H1 (cell line): ENCODE measurements at regions not wholly inside any gene's neighbourhood (a gene's known extent, or its start where the extent isn't known, plus 50 kb on each side); places are given as distances from the start of the nearest gene placed in this dataset.

Source experiments
- BCL11A ChIP-seq, 2 experiments: IDR thresholded peaks; one replicate each; pipeline ENCODE4 v1.6.1; 2011; ENCODE audit warnings: low read depth in 2 of 2, low read length in 2 of 2, mild to moderate bottlenecking in 2 of 2
- RFX5 ChIP-seq: IDR thresholded peaks from 2 replicates; pipeline ENCODE4 v1.6.1; 2011; ENCODE audit warnings: low read depth, low read length, improper control_type of control experiment, borderline replicate concordance
- SUZ12 ChIP-seq: fragments of 200-600 bp; sonication (generic); IDR thresholded peaks from 2 replicates; pipeline ENCODE4 v1.6.1; 2012; ENCODE audit warnings: mild to moderate bottlenecking, inconsistent platforms, low read length, moderate library complexity, mixed read lengths
- TEAD4 ChIP-seq: IDR thresholded peaks from 2 replicates; pipeline ENCODE4 v1.6.1; 2012; ENCODE audit warnings: low read depth, low read length, inconsistent platforms, mixed read lengths
- TF ChIP-seq, protein P1 (sequence below): fragments of 300-600 bp; sonication (generic); IDR thresholded peaks from 2 replicates; pipeline ENCODE4 v1.7.1; 2012; ENCODE audit warnings: low read length, moderate library complexity, mild to moderate bottlenecking, inconsistent platforms; ENCODE audit not compliant: insufficient replicate concordance
- TF ChIP-seq, protein P2 (sequence below): IDR thresholded peaks from 2 replicates; pipeline ENCODE4 v1.6.1; 2012; ENCODE audit warnings: inconsistent platforms

DNA sequence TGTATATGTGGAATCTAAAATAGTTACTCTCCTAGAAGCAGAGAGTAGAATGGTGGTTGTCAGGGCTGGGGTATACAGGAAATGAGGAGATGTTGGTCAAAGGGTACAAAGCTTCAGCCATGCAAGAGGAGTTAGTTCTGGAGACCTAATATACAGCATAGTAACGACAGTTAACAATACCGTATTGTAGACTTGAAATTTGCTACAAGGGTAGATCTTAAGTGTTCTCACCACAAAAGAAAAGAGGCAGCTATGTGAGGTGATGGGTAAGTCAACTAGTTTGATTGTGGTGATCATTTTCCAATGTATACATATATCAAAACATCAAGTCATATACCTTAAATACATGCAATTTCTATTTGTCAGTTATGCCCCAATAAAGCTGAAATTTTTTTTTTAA lies 98.2 kb upstream of the CYP1B1 start (continued):
- TF ChIP-seq, protein P1, sequence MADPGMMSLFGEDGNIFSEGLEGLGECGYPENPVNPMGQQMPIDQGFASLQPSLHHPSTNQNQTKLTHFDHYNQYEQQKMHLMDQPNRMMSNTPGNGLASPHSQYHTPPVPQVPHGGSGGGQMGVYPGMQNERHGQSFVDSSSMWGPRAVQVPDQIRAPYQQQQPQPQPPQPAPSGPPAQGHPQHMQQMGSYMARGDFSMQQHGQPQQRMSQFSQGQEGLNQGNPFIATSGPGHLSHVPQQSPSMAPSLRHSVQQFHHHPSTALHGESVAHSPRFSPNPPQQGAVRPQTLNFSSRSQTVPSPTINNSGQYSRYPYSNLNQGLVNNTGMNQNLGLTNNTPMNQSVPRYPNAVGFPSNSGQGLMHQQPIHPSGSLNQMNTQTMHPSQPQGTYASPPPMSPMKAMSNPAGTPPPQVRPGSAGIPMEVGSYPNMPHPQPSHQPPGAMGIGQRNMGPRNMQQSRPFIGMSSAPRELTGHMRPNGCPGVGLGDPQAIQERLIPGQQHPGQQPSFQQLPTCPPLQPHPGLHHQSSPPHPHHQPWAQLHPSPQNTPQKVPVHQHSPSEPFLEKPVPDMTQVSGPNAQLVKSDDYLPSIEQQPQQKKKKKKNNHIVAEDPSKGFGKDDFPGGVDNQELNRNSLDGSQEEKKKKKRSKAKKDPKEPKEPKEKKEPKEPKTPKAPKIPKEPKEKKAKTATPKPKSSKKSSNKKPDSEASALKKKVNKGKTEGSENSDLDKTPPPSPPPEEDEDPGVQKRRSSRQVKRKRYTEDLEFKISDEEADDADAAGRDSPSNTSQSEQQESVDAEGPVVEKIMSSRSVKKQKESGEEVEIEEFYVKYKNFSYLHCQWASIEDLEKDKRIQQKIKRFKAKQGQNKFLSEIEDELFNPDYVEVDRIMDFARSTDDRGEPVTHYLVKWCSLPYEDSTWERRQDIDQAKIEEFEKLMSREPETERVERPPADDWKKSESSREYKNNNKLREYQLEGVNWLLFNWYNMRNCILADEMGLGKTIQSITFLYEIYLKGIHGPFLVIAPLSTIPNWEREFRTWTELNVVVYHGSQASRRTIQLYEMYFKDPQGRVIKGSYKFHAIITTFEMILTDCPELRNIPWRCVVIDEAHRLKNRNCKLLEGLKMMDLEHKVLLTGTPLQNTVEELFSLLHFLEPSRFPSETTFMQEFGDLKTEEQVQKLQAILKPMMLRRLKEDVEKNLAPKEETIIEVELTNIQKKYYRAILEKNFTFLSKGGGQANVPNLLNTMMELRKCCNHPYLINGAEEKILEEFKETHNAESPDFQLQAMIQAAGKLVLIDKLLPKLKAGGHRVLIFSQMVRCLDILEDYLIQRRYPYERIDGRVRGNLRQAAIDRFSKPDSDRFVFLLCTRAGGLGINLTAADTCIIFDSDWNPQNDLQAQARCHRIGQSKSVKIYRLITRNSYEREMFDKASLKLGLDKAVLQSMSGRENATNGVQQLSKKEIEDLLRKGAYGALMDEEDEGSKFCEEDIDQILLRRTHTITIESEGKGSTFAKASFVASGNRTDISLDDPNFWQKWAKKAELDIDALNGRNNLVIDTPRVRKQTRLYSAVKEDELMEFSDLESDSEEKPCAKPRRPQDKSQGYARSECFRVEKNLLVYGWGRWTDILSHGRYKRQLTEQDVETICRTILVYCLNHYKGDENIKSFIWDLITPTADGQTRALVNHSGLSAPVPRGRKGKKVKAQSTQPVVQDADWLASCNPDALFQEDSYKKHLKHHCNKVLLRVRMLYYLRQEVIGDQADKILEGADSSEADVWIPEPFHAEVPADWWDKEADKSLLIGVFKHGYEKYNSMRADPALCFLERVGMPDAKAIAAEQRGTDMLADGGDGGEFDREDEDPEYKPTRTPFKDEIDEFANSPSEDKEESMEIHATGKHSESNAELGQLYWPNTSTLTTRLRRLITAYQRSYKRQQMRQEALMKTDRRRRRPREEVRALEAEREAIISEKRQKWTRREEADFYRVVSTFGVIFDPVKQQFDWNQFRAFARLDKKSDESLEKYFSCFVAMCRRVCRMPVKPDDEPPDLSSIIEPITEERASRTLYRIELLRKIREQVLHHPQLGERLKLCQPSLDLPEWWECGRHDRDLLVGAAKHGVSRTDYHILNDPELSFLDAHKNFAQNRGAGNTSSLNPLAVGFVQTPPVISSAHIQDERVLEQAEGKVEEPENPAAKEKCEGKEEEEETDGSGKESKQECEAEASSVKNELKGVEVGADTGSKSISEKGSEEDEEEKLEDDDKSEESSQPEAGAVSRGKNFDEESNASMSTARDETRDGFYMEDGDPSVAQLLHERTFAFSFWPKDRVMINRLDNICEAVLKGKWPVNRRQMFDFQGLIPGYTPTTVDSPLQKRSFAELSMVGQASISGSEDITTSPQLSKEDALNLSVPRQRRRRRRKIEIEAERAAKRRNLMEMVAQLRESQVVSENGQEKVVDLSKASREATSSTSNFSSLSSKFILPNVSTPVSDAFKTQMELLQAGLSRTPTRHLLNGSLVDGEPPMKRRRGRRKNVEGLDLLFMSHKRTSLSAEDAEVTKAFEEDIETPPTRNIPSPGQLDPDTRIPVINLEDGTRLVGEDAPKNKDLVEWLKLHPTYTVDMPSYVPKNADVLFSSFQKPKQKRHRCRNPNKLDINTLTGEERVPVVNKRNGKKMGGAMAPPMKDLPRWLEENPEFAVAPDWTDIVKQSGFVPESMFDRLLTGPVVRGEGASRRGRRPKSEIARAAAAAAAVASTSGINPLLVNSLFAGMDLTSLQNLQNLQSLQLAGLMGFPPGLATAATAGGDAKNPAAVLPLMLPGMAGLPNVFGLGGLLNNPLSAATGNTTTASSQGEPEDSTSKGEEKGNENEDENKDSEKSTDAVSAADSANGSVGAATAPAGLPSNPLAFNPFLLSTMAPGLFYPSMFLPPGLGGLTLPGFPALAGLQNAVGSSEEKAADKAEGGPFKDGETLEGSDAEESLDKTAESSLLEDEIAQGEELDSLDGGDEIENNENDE, result no peak
- TF ChIP-seq, protein P2, sequence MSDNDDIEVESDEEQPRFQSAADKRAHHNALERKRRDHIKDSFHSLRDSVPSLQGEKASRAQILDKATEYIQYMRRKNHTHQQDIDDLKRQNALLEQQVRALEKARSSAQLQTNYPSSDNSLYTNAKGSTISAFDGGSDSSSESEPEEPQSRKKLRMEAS, result no peak
- TF ChIP-seq TEAD4, result no peak
- TF ChIP-seq BCL11A (IDR thresholded peaks at IDR 0.05; ENCODE audit: low read depth in 2 of 2, low read length in 2 of 2), result no peak
- TF ChIP-seq SUZ12, result no peak
- no peak for TF ChIP-seq RFX5
- TF ChIP-seq, all 59 proteins: peak for 0
